ENCODE measurements at regions not wholly inside any gene's neighbourhood (a gene's known extent, or its start where the extent isn't known, plus 50 kb on each side); places are given as distances from the start of the nearest gene placed in this dataset.

GRCh38 chr6:156691018-156691417 lies 86.2 kb upstream of the ARID1B start:
- no peak for DNase-seq (ENCODE audit: low spot score)
- Mint-ChIP-seq H3K27me3 (ENCODE audit: unreplicated experiment) (peaks cover 22% of the 10 kb centered on the region), H3K4me1 (ENCODE audit: unreplicated experiment) (peaks cover 8% of the 10 kb centered on the region), H3K36me3 (ENCODE audit: low read depth, unreplicated experiment) (no peaks in the 10 kb centered on the region), H3K4me3 (ENCODE audit: unreplicated experiment) (no peak overlapping the region), H3K9me3 (ENCODE audit: unreplicated experiment) (no peaks in the 10 kb centered on the region), H3K27ac (ENCODE audit: unreplicated experiment) (no peak overlapping the region)
- TF ChIP-seq CTCF (IDR thresholded peaks at IDR 0.05; ENCODE audit: unreplicated experiment) = no peak

GRCh38 chr6:156689656-156690055 lies 87.5 kb upstream of the ARID1B start:
- Mint-ChIP-seq H3K9me3 (ENCODE audit: unreplicated experiment) (no peaks in the 10 kb centered on the region), H3K27ac (ENCODE audit: unreplicated experiment) (no peak overlapping the region), H3K36me3 (ENCODE audit: low read depth, unreplicated experiment) (no peaks in the 10 kb centered on the region), H3K27me3 (ENCODE audit: unreplicated experiment) (peaks cover 22% of the 10 kb centered on the region), H3K4me1 (ENCODE audit: unreplicated experiment) (peaks cover 11% of the 10 kb centered on the region), H3K4me3 (ENCODE audit: unreplicated experiment) (no peak overlapping the region)
- no peak for DNase-seq (ENCODE audit: low spot score)
- TF ChIP-seq CTCF (IDR thresholded peaks at IDR 0.05; ENCODE audit: unreplicated experiment) = no peak

GRCh38 chr6:156688620-156688971 lies 88.6 kb upstream of the ARID1B start:
- Mint-ChIP-seq H3K36me3 (ENCODE audit: low read depth, unreplicated experiment) (no peaks in the 10 kb centered on the region), H3K27ac (ENCODE audit: unreplicated experiment) (peak overlapping the region; percentile 86), H3K9me3 (ENCODE audit: unreplicated experiment) (no peaks in the 10 kb centered on the region), H3K4me3 (ENCODE audit: unreplicated experiment) (peak overlapping the region; percentile 90), H3K27me3 (ENCODE audit: unreplicated experiment) (peaks cover 22% of the 10 kb centered on the region), H3K4me1 (ENCODE audit: unreplicated experiment) (peaks cover 11% of the 10 kb centered on the region)
- DNase-seq (ENCODE audit: low spot score) = no peak
- no peak for TF ChIP-seq CTCF (IDR thresholded peaks at IDR 0.05; ENCODE audit: unreplicated experiment)

- H3K4me1 Mint-ChIP-seq (ENCODE audit: unreplicated experiment) = peaks cover 11% of the 10 kb centered on the region
- H3K4me3 Mint-ChIP-seq (ENCODE audit: unreplicated experiment) = peak overlapping the region; percentile 90
- H3K36me3 Mint-ChIP-seq (ENCODE audit: low read depth, unreplicated experiment) = no peaks in the 10 kb centered on the region
- H3K27me3 Mint-ChIP-seq (ENCODE audit: unreplicated experiment) = peaks cover 22% of the 10 kb centered on the region
- H3K27ac Mint-ChIP-seq (ENCODE audit: unreplicated experiment) = peak overlapping the region; percentile 86
- peak; percentile 25 for DNase-seq (ENCODE audit: low spot score)
- no peaks in the 10 kb centered on the region for H3K9me3 Mint-ChIP-seq (ENCODE audit: unreplicated experiment)
- no peak for TF ChIP-seq CTCF (IDR thresholded peaks at IDR 0.05; ENCODE audit: unreplicated experiment)
Observed at GRCh38 chr6:156687789-156688619, 89.2 kb upstream of the ARID1B start.

GRCh38 chr6:156686995-156687788 lies 90.0 kb upstream of the ARID1B start:
- peak overlapping the region; percentile 90 for H3K4me3 Mint-ChIP-seq (ENCODE audit: unreplicated experiment)
- peaks cover 22% of the 10 kb centered on the region for H3K27me3 Mint-ChIP-seq (ENCODE audit: unreplicated experiment)
- no peaks in the 10 kb centered on the region for H3K9me3 Mint-ChIP-seq (ENCODE audit: unreplicated experiment)
- peak; percentile 79 for DNase-seq (ENCODE audit: low spot score)
- H3K27ac Mint-ChIP-seq (ENCODE audit: unreplicated experiment) = peak overlapping the region; percentile 96
- peaks cover 11% of the 10 kb centered on the region for H3K4me1 Mint-ChIP-seq (ENCODE audit: unreplicated experiment)
- no peak for TF ChIP-seq CTCF (IDR thresholded peaks at IDR 0.05; ENCODE audit: unreplicated experiment)
- H3K36me3 Mint-ChIP-seq (ENCODE audit: low read depth, unreplicated experiment) = no peaks in the 10 kb centered on the region

Measured in endothelial cell (in vitro differentiated cells).